AG04450 (cell line): ENCODE measurements at regions not wholly inside any gene's neighbourhood (a gene's known extent, or its start where the extent isn't known, plus 50 kb on each side); places are given as distances from the start of the nearest gene placed in this dataset.

Experiments
- CTCF ChIA-PET: fragments of 300-600, 350-600 bp; formaldehyde crosslinking; extraction: SDS; loops from one replicate; lab custom pipeline; 2022; ENCODE audit warnings: antibody characterized with exemption, inconsistent platforms; lab: Charles Lee
- POLR2A ChIA-PET: fragments of 350-600 bp; formaldehyde crosslinking; extraction: SDS; loops from one replicate; lab custom pipeline; 2021; ENCODE audit warnings: antibody characterized with exemption, inconsistent platforms; lab: Yijun Ruan, JAX
- DNase-seq: peaks from one replicate; pipeline ENCODE4 v3.0.0-alpha.2; 2011; ENCODE audit warnings: low read depth, low spot score
- H3K27ac ChIP-seq: one replicate; pipeline ENCODE4 v1.5.1; 2012; ENCODE audit warnings: low read depth, low read length, control low read depth
- H3K27me3 ChIP-seq: one replicate; pipeline ENCODE4 v1.6.0; 2012; ENCODE audit warnings: low read length; ENCODE audit not compliant: control insufficient read depth, insufficient read depth
- H3K4me3 ChIP-seq: 2 replicates; pipeline ENCODE4 v1.5.1; 2011; ENCODE audit warnings: mild to moderate bottlenecking, low read depth, low read length, control low read depth
- H3K9me3 ChIP-seq: 2 replicates; pipeline ENCODE4 v1.5.1; 2012; ENCODE audit warnings: low read length; ENCODE audit not compliant: control insufficient read depth, insufficient read depth
- CTCF ChIP-seq: IDR thresholded peaks from 2 replicates; pipeline ENCODE4 v1.5.1; 2011; ENCODE audit warnings: low read depth, low read length, control low read depth, inconsistent platforms

- ChIA-PET POLR2A (no interaction called here), CTCF (no interaction called here)
- Histone ChIP-seq H3K9me3 (no peaks in the 10 kb centered on the region), H3K27me3 (no peaks in the 10 kb centered on the region), H3K27ac (peak overlapping the region; percentile 77), H3K4me3 (no peak overlapping the region)
- DNase-seq = no peak
- TF ChIP-seq CTCF = no peak
Observed at GRCh38 chr4:133866328-133866699, 335.3 kb downstream of the PABPC4L start.

- POLR2A ChIA-PET = no interaction called here
- no peaks in the 10 kb centered on the region for H3K27me3 ChIP-seq
- CTCF ChIA-PET = no interaction called here
- peak; percentile 91 for DNase-seq
- TF ChIP-seq CTCF = no peak
- peak overlapping the region; percentile 77 for H3K27ac ChIP-seq
- H3K4me3 ChIP-seq = no peak overlapping the region
- H3K9me3 ChIP-seq = no peaks in the 10 kb centered on the region
Observed at GRCh38 chr4:133865612-133866327, 335.8 kb downstream of the PABPC4L start.

- Histone ChIP-seq H3K27me3 (no peaks in the 10 kb centered on the region), H3K27ac (no peak overlapping the region), H3K9me3 (no peaks in the 10 kb centered on the region), H3K4me3 (no peak overlapping the region)
- no peak for TF ChIP-seq CTCF
- ChIA-PET CTCF (no interaction called here), POLR2A (interaction anchor here (0.7 kb wide), 1 partner anchor 111 kb away, joined by 4 read pairs; no protein-coding TSS in a partner anchor)
- no peak for DNase-seq
Observed at GRCh38 chr4:133863153-133863552, 338.4 kb downstream of the PABPC4L start.

GRCh38 chr4:133856731-133857355 lies 344.7 kb downstream of the PABPC4L start:
- ChIA-PET POLR2A (no interaction called here), CTCF (no interaction called here)
- Histone ChIP-seq H3K27ac (no peak overlapping the region), H3K9me3 (no peaks in the 10 kb centered on the region), H3K4me3 (no peak overlapping the region), H3K27me3 (no peaks in the 10 kb centered on the region)
- no peak for DNase-seq
- no peak for TF ChIP-seq CTCF

- CTCF ChIA-PET = no interaction called here
- POLR2A ChIA-PET = no interaction called here
- H3K27ac ChIP-seq = no peak overlapping the region
- H3K27me3 ChIP-seq = no peaks in the 10 kb centered on the region
- no peak for DNase-seq
- no peak for TF ChIP-seq CTCF
- H3K9me3 ChIP-seq = no peaks in the 10 kb centered on the region
- no peak overlapping the region for H3K4me3 ChIP-seq
Observed at GRCh38 chr4:133855001-133855400, 346.6 kb downstream of the PABPC4L start.
